Glutamatergic neuron (in vitro differentiated cells): ENCODE measurements at regions not wholly inside any gene's neighbourhood (a gene's known extent, or its start where the extent isn't known, plus 50 kb on each side); places are given as distances from the start of the nearest gene placed in this dataset.
"Not testable (repeated sequence)": the region's sequence is repeated elsewhere in the genome, so short reads cannot be mapped to it uniquely, and the experiment has no call there.

ENCODE experiments used
- DNase-seq: peaks from one replicate; pipeline ENCODE4 v3.0.0; 2022
- H3K27ac Mint-ChIP-seq: one replicate; pipeline ENCODE4 v1.8.0; 2020; ENCODE audit warnings: mild to moderate bottlenecking, mixed read lengths, inconsistent platforms; ENCODE audit not compliant: unreplicated experiment
- H3K27me3 Mint-ChIP-seq: one replicate; pipeline ENCODE4 v1.8.0; 2020; ENCODE audit warnings: mild to moderate bottlenecking, moderate library complexity, mixed read lengths, inconsistent platforms; ENCODE audit not compliant: unreplicated experiment
- H3K36me3 Mint-ChIP-seq: one replicate; pipeline ENCODE4 v1.8.0; 2020; ENCODE audit warnings: mild to moderate bottlenecking, mixed read lengths, inconsistent platforms; ENCODE audit not compliant: unreplicated experiment
- H3K4me1 Mint-ChIP-seq: one replicate; pipeline ENCODE4 v1.8.0; 2020; ENCODE audit warnings: mild to moderate bottlenecking, low read depth, mixed read lengths, inconsistent platforms; ENCODE audit not compliant: unreplicated experiment
- H3K4me3 Mint-ChIP-seq: one replicate; pipeline ENCODE4 v1.8.0; 2020; ENCODE audit warnings: mild to moderate bottlenecking, mixed read lengths, inconsistent platforms; ENCODE audit not compliant: unreplicated experiment
- H3K9me3 Mint-ChIP-seq: one replicate; pipeline ENCODE4 v1.8.0; 2020; ENCODE audit warnings: mild to moderate bottlenecking, moderate library complexity, mixed read lengths, inconsistent platforms; ENCODE audit not compliant: unreplicated experiment
- CTCF ChIP-seq: fragments of 200-600 bp; sonication (generic); IDR thresholded peaks from one replicate; pipeline ENCODE4 v1.5.0; 2021; ENCODE audit not compliant: partially characterized antibody, unreplicated experiment

- no peak for TF ChIP-seq CTCF
- H3K27me3 Mint-ChIP-seq = peaks cover 13% of the 10 kb centered on the region
- H3K4me3 Mint-ChIP-seq = no peak overlapping the region
- H3K4me1 Mint-ChIP-seq = peaks cover 20% of the 10 kb centered on the region
- H3K9me3 Mint-ChIP-seq = peaks cover 11% of the 10 kb centered on the region
- no peak for DNase-seq
- H3K27ac Mint-ChIP-seq = no peak overlapping the region
- peaks cover 12% of the 10 kb centered on the region for H3K36me3 Mint-ChIP-seq
Measured at GRCh38 chr12:131511803-131512561, 198.9 kb upstream of the SFSWAP start.

- Mint-ChIP-seq H3K9me3 (peaks cover 6% of the 10 kb centered on the region), H3K36me3 (peaks cover 12% of the 10 kb centered on the region), H3K27me3 (peaks cover 7% of the 10 kb centered on the region), H3K4me1 (peaks cover 5% of the 10 kb centered on the region), H3K4me3 (no peak overlapping the region), H3K27ac (no peak overlapping the region)
- DNase-seq = no peak
- TF ChIP-seq CTCF = no peak
Measured at GRCh38 chr12:131513606-131514005, 197.3 kb upstream of the SFSWAP start.

- not testable (repeated sequence) for H3K27me3 Mint-ChIP-seq, H3K4me1 Mint-ChIP-seq, H3K9me3 Mint-ChIP-seq, DNase-seq, H3K27ac Mint-ChIP-seq, H3K4me3 Mint-ChIP-seq
- H3K36me3 Mint-ChIP-seq = peaks cover 11% of the 10 kb centered on the region
Measured at GRCh38 chr12:131520553-131520952, 190.3 kb upstream of the SFSWAP start.

- H3K36me3 Mint-ChIP-seq = peaks cover 6% of the 10 kb centered on the region
- no peak overlapping the region for H3K4me3 Mint-ChIP-seq
- no peak for DNase-seq
- H3K4me1 Mint-ChIP-seq = no peaks in the 10 kb centered on the region
- TF ChIP-seq CTCF = no peak
- no peaks in the 10 kb centered on the region for H3K27me3 Mint-ChIP-seq
- no peaks in the 10 kb centered on the region for H3K9me3 Mint-ChIP-seq
- no peak overlapping the region for H3K27ac Mint-ChIP-seq
Measured at GRCh38 chr12:131521326-131521725, 189.6 kb upstream of the SFSWAP start.

- H3K9me3 Mint-ChIP-seq = no peaks in the 10 kb centered on the region
- no peak for TF ChIP-seq CTCF
- H3K4me1 Mint-ChIP-seq = peaks cover 5% of the 10 kb centered on the region
- peaks cover 4% of the 10 kb centered on the region for H3K36me3 Mint-ChIP-seq
- peaks cover 5% of the 10 kb centered on the region for H3K27me3 Mint-ChIP-seq
- DNase-seq = no peak
- no peak overlapping the region for H3K27ac Mint-ChIP-seq
- no peak overlapping the region for H3K4me3 Mint-ChIP-seq
Measured at GRCh38 chr12:131525795-131526508, 184.9 kb upstream of the SFSWAP start.
